IPS-18a (cell line): ENCODE measurements at regions not wholly inside any gene's neighbourhood (a gene's known extent, or its start where the extent isn't known, plus 50 kb on each side); places are given as distances from the start of the nearest gene placed in this dataset.

Experiments
- H3K27ac ChIP-seq: one replicate; pipeline ENCODE4 v1.5.1; 2013; ENCODE audit warnings: low read length
- H3K27me3 ChIP-seq: one replicate; pipeline ENCODE4 v1.6.1; 2013; ENCODE audit warnings: mild to moderate bottlenecking, low read length; ENCODE audit not compliant: control insufficient read depth, insufficient read depth
- H3K36me3 ChIP-seq: one replicate; pipeline ENCODE4 v1.6.1; 2013; ENCODE audit warnings: low read depth, low read length; ENCODE audit not compliant: control insufficient read depth
- H3K4me1 ChIP-seq: one replicate; pipeline ENCODE4 v1.6.1; 2013; ENCODE audit warnings: low read depth, low read length; ENCODE audit not compliant: control insufficient read depth
- H3K4me3 ChIP-seq: one replicate; pipeline ENCODE4 v1.5.1; 2013; ENCODE audit warnings: low read length
- H3K9ac ChIP-seq: one replicate; pipeline ENCODE4 v1.6.1; 2013; ENCODE audit warnings: mild to moderate bottlenecking, low read length, moderate library complexity
- H3K9me3 ChIP-seq: one replicate; pipeline ENCODE4 v1.6.1; 2013; ENCODE audit warnings: low read depth, low read length; ENCODE audit not compliant: control insufficient read depth

DNA sequence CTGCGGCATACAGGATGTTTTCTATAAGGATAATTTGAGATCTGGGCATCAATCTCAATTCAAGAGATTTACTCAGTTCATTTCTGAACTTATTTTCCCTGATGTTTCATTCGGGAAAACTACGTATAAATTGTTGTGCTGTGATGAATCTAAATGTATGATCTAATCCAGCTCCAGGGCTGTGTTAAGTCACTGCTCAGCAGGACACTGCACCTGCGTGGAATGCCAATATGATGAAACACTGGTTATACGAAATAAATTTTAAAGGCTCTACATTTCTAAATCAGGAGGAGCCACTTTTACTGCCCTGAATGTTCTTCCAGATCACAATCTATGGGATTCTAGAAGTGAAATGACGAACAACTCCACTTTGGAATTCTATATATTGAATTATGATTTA, 259.0 kb downstream of the HNMT start:
- Histone ChIP-seq H3K27ac (no peak overlapping the region), H3K4me3 (no peak overlapping the region), H3K4me1 (peaks cover 5% of the 10 kb centered on the region), H3K9ac (no peak overlapping the region), H3K27me3 (no peaks in the 10 kb centered on the region), H3K9me3 (no peaks in the 10 kb centered on the region), H3K36me3 (no peaks in the 10 kb centered on the region)

DNA sequence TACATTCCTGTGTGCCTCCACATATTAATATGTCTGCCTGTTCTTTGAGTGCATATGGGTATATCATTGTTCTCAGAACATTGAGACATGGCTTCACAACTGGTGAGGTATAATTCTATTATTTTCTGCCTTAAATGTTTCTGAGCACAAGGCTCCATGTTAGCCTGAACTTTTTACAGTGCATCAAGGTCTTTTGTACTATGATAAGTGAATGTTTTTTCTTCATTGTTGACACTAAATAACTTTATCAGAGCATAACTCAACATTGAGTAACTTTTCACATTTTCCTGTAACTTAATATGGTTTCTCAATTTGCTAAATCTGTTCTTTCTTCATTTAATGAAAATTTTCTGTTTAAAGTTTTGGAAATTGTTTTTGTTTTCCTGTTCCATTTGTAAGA, 262.9 kb downstream of the HNMT start:
- H3K36me3 ChIP-seq = no peaks in the 10 kb centered on the region
- no peak overlapping the region for H3K27ac ChIP-seq
- H3K9me3 ChIP-seq = no peaks in the 10 kb centered on the region
- no peak overlapping the region for H3K4me3 ChIP-seq
- no peak overlapping the region for H3K9ac ChIP-seq
- peaks cover 6% of the 10 kb centered on the region for H3K4me1 ChIP-seq
- no peaks in the 10 kb centered on the region for H3K27me3 ChIP-seq

DNA sequence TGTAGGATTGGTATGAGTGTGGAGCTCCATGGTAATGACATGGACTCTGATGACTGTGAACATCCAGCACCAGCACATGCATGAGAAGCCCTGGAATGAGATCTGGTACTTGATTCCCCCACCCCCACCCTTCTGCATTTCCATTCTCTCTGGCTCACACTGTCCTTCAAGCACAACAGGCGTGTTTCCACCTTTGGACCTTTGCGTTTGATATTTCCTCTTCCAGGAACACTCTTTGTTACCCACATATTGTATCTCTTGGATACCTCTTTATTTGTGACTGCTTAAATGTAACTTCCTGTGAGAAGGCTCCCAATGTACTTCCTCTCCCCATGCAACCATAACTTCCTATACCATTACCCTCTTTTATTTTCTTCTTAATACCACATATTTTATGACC, 263.8 kb downstream of the HNMT start:
- Histone ChIP-seq H3K9ac (no peak overlapping the region), H3K27me3 (no peaks in the 10 kb centered on the region), H3K27ac (no peak overlapping the region)

DNA sequence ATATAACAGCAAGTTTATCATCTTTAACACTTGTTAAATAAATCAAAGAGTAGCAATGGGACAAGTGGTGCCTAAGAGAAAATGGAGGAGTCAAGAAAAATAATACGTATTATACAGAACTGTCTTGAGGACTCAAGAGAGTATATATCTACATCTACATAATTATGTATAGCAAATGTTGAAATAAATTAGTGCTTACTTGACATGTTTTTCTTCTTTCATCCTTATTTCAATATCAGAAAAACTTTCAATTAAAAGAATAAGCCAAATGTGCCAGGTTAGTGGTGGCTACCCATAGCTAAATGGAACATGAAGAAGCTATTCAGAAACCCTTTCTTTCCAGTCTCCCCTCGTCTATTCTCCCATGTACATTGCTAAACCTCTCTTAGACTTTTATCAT, 267.3 kb upstream of the SPOPL start:
- Histone ChIP-seq H3K9me3 (no peaks in the 10 kb centered on the region), H3K4me3 (no peak overlapping the region), H3K4me1 (peaks cover 23% of the 10 kb centered on the region), H3K27me3 (no peaks in the 10 kb centered on the region), H3K9ac (no peak overlapping the region), H3K27ac (no peak overlapping the region), H3K36me3 (no peaks in the 10 kb centered on the region)

More for the DNA sequence above, 263.8 kb downstream of the HNMT start:
- Histone ChIP-seq H3K9me3 (no peaks in the 10 kb centered on the region), H3K4me1 (peaks cover 6% of the 10 kb centered on the region), H3K4me3 (no peak overlapping the region), H3K36me3 (no peaks in the 10 kb centered on the region)

DNA sequence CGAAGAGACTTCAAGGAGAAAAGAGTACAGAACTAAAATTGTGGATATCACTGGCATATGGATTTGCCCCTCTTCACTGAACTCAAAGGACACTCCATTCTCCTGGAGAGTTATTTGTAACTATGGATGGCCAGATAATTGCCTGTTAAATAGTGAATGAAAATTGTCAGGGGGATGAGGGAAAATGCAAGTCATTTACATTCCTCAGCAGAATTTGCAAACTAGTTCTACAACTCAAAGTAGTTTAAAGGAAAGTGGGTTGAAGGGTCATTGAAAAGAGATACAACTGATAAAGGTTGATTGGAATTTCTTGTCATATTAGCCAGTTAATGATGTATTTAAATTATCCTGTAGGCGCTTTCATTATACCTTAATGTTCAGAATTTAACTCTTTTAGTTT, 266.5 kb upstream of the SPOPL start:
- no peak overlapping the region for H3K9ac ChIP-seq
- H3K27me3 ChIP-seq = no peaks in the 10 kb centered on the region
- no peaks in the 10 kb centered on the region for H3K36me3 ChIP-seq
- H3K9me3 ChIP-seq = no peaks in the 10 kb centered on the region
- no peak overlapping the region for H3K27ac ChIP-seq
- peaks cover 23% of the 10 kb centered on the region for H3K4me1 ChIP-seq
- no peak overlapping the region for H3K4me3 ChIP-seq

DNA sequence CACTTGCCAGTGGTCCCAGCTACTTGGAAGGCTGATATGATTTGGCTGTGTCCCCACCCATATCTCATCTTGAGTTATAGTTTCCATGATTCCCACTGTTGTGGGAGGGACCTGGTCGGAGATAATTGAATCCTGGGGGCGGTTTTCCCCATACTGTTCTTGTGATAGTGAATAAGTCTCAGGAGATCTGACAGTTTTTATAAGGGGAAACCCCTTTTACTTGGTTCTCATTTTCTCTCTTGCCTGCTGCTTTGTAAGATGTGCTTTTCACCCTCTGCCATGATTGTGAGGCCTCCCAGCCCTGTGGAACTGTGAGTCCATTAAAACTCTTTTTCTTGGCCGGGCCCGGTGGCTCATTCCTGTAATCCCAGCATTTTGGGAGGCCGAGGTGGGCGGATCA, 265.4 kb upstream of the SPOPL start:
- Histone ChIP-seq H3K36me3 (no peaks in the 10 kb centered on the region), H3K9ac (no peak overlapping the region), H3K4me1 (peaks cover 23% of the 10 kb centered on the region), H3K4me3 (no peak overlapping the region), H3K27ac (no peak overlapping the region), H3K9me3 (no peaks in the 10 kb centered on the region), H3K27me3 (no peaks in the 10 kb centered on the region)

DNA sequence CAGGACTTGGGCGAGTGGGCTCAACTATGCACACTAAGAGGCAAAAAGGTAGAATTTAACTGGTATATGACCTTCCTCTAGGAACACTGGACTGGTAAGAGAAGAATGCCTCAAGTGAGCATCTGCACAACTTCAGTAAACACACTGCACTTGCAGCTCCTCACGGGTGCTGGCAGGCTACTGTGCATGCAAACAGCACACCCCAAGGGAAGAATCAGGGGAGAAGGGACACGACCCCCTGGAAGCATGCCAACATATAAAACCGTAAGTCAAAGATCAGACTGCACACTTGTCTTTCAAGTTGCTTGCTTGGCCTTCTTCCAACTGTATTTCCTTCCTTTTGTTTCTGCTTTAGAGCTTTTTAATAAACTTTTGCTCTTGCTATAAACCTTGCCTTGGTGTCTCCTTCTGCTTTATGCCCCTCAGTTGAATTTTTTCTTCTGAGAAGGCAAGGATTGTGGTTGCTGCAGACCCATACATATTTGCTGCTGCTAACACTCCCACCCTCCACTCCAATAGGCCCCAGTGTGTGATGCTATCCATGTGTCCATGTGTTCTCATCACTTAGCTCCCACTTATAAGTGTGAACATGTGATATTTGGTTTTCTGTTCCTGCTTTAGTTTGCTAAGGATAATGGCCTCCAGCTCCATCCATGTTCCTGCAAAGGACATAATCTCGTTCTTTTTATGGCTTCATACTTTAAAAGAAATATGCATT, 263.7 kb upstream of the SPOPL start:
- H3K27me3 ChIP-seq = no peaks in the 10 kb centered on the region
- H3K9me3 ChIP-seq = no peaks in the 10 kb centered on the region
- no peak overlapping the region for H3K9ac ChIP-seq
- no peak overlapping the region for H3K4me3 ChIP-seq
- H3K27ac ChIP-seq = no peak overlapping the region
- H3K4me1 ChIP-seq = peaks cover 17% of the 10 kb centered on the region
- H3K36me3 ChIP-seq = no peaks in the 10 kb centered on the region

DNA sequence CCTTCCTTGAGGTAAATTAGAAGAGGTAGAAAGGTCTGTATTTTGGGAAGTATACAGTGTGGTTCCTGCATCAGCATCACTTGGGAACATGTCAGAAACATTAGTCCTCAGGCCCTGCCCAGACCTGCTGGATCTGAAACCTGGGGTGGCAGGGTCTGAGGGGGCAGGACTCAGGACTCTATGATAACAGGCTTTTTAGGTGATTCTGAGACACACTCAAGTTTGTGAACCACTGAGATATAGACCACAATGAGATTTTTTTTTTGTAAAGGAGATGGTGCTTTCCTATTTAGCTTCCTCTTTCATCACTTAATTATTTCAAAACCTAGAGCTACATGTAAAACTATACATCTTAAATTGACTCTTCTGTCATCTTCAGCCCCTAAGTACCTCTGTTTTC, 262.7 kb upstream of the SPOPL start:
- Histone ChIP-seq H3K9me3 (no peaks in the 10 kb centered on the region), H3K9ac (no peak overlapping the region), H3K27me3 (no peaks in the 10 kb centered on the region), H3K27ac (no peak overlapping the region), H3K36me3 (no peaks in the 10 kb centered on the region), H3K4me1 (peaks cover 17% of the 10 kb centered on the region), H3K4me3 (no peak overlapping the region)

DNA sequence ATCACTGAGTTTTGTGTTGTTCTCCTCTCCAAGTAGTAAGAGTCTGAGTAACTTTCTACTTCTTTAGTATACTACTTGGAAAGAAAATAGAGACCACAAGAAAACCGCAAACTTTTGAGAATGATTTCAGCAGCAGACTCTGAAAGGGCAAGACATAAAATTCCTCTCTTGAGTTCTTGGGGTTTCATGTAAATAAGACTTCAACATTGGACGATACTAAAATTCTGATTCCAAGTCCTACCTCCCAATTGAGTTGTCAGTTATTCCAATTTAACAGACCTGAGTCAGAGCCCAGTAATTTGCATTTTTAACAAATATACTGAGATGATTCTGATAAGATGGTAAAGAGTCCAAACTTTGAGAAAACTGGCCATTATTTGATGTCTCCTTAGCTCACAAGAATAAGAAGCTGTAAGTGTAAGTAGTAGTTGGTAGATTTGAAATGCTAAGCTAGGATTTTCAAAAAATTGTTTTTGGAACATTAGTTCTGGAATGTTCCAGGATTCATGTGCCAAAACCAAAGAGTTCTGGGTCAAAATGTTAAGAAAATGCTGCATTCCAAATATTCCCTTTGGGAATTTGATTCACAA, 261.6 kb upstream of the SPOPL start:
- no peak overlapping the region for H3K27ac ChIP-seq
- peaks cover 9% of the 10 kb centered on the region for H3K4me1 ChIP-seq
- H3K4me3 ChIP-seq = no peak overlapping the region
- H3K9me3 ChIP-seq = no peaks in the 10 kb centered on the region
- H3K9ac ChIP-seq = no peak overlapping the region
- no peaks in the 10 kb centered on the region for H3K27me3 ChIP-seq
- no peaks in the 10 kb centered on the region for H3K36me3 ChIP-seq

DNA sequence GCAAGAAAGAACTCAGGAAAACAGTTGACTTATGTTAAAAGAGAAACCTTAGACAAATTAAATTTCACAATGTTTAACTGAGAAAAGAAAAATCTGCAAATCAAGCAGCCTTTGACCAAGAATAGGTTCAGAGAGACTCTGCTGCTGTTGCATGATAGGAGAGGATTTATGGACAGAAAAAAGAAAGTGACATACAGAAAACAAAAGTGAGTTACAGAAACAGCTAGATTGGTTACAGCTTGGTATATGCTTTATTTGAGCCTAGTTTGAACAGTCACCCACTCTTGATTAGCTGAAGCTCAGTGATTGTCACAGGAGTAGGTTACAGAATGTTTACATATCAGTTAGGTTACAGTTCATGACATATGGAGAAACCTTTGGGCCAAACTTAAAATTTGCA, 258.2 kb upstream of the SPOPL start:
- no peaks in the 10 kb centered on the region for H3K9me3 ChIP-seq
- H3K27me3 ChIP-seq = no peaks in the 10 kb centered on the region
- no peaks in the 10 kb centered on the region for H3K4me1 ChIP-seq
- H3K27ac ChIP-seq = no peak overlapping the region
- H3K4me3 ChIP-seq = no peak overlapping the region
- no peak overlapping the region for H3K9ac ChIP-seq
- no peaks in the 10 kb centered on the region for H3K36me3 ChIP-seq

DNA sequence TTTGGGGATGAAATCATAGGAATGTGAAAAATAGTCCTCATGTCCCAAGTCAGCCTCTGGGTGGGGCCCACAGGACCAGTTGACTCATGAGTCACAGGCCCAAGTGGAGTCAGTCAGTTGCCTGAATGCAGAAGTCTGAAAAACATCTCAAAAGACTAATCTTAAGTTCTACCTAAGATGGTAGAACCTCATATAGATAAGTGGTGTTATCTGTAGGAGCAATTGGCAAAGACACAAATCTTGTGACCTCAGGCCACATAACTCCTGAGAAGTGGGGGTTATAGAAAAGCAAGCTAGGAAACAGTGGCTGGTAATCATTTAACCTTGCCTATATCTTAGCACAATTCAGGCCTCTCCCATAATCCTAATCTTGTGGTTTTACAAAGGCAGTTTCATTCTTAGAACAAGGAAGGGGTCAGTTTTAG, 257.1 kb upstream of the SPOPL start:
- Histone ChIP-seq H3K27ac (no peak overlapping the region), H3K4me1 (no peaks in the 10 kb centered on the region), H3K4me3 (no peak overlapping the region), H3K9me3 (no peaks in the 10 kb centered on the region), H3K9ac (no peak overlapping the region), H3K36me3 (no peaks in the 10 kb centered on the region), H3K27me3 (no peaks in the 10 kb centered on the region)

DNA sequence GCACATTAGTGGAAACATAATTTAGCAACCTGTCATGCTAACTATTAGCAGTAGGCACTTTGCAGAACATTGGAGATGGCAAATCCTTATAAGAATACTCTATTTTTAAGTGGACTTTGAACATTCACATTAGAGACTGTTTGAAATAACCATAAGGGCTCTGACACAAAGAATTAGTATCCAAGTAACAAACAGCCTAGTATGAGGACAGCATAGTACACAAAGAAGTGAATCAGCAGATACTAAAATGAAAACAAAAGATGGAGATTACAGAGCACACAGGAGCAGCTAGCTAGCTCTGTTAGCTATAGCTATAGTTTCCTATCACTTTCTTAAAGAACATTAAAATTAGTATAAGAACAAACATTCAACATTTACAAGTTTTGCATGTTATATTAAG, 256.3 kb upstream of the SPOPL start:
- no peak overlapping the region for H3K9ac ChIP-seq
- H3K27me3 ChIP-seq = no peaks in the 10 kb centered on the region
- H3K4me1 ChIP-seq = no peaks in the 10 kb centered on the region
- H3K27ac ChIP-seq = no peak overlapping the region
- H3K4me3 ChIP-seq = no peak overlapping the region
- no peaks in the 10 kb centered on the region for H3K9me3 ChIP-seq
- no peaks in the 10 kb centered on the region for H3K36me3 ChIP-seq
